ENCODE measurements at regions not wholly inside any gene's neighbourhood (a gene's known extent, or its start where the extent isn't known, plus 50 kb on each side); places are given as distances from the start of the nearest gene placed in this dataset.

- TF ChIP-seq, protein P1, sequence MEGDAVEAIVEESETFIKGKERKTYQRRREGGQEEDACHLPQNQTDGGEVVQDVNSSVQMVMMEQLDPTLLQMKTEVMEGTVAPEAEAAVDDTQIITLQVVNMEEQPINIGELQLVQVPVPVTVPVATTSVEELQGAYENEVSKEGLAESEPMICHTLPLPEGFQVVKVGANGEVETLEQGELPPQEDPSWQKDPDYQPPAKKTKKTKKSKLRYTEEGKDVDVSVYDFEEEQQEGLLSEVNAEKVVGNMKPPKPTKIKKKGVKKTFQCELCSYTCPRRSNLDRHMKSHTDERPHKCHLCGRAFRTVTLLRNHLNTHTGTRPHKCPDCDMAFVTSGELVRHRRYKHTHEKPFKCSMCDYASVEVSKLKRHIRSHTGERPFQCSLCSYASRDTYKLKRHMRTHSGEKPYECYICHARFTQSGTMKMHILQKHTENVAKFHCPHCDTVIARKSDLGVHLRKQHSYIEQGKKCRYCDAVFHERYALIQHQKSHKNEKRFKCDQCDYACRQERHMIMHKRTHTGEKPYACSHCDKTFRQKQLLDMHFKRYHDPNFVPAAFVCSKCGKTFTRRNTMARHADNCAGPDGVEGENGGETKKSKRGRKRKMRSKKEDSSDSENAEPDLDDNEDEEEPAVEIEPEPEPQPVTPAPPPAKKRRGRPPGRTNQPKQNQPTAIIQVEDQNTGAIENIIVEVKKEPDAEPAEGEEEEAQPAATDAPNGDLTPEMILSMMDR (IDR thresholded peaks at IDR 0.05): no peak
- TF ChIP-seq POLR2A (IDR thresholded peaks at IDR 0.05): no peak
These were observed 57.6 kb upstream of the PARD3B start for GRCh38 chr2:204487447-204488229.

Measured in right lobe of liver (tissue), 4 donors.